Activated CD8-positive, alpha-beta T cell treated with anti-CD3 and anti-CD28 coated beads for 36 hours (primary cell): ENCODE measurements at regions not wholly inside any gene's neighbourhood (a gene's known extent, or its start where the extent isn't known, plus 50 kb on each side); places are given as distances from the start of the nearest gene placed in this dataset.

Experiments used
- ATAC-seq: fragments of 200-7000 bp; cut with Tn5 transposase; one replicate; pipeline ENCODE4 v1.10.0; 2021; ENCODE audit warnings: mild to moderate bottlenecking, moderate library complexity
- CTCF ChIA-PET: fragments of 350-600 bp; sonication (Branson Sonifier 250); formaldehyde crosslinking; loops from one replicate; lab custom pipeline; 2021; ENCODE audit warnings: antibody characterized with exemption; lab: Charles Lee
- POLR2A ChIA-PET: fragments of 350-600 bp; sonication (Branson Sonifier 250); formaldehyde crosslinking; loops from one replicate; lab custom pipeline; 2021; ENCODE audit warnings: antibody characterized with exemption; lab: Charles Lee
- DNase-seq: peaks from one replicate; pipeline ENCODE4 v3.0.0-alpha.2; 2020
- H3K27ac Mint-ChIP-seq: one replicate; pipeline ENCODE4 v1.8.0; 2021; ENCODE audit warnings: mild to moderate bottlenecking, mixed read lengths
- H3K27me3 Mint-ChIP-seq: one replicate; pipeline ENCODE4 v1.8.0; 2021; ENCODE audit warnings: mixed read lengths
- H3K36me3 Mint-ChIP-seq: one replicate; pipeline ENCODE4 v1.8.0; 2021; ENCODE audit warnings: low read depth, mixed read lengths
- H3K4me1 Mint-ChIP-seq: one replicate; pipeline ENCODE4 v1.8.0; 2021; ENCODE audit warnings: low read depth, mixed read lengths
- H3K4me3 Mint-ChIP-seq: one replicate; pipeline ENCODE4 v1.8.0; 2021; ENCODE audit warnings: mild to moderate bottlenecking, moderate library complexity, mixed read lengths
- H3K9me3 Mint-ChIP-seq: one replicate; pipeline ENCODE4 v1.8.0; 2021; ENCODE audit warnings: mixed read lengths
- intact Hi-C: fragments of 100-400 bp; cut with micrococcal nuclease; formaldehyde crosslinking; loops from one replicate; pipeline ENCODE4 v1.10.0; 2022
- TF ChIP-seq, protein P1 (sequence below): fragments of 200-600 bp; IDR thresholded peaks from one replicate; pipeline ENCODE4 v1.8.0; 2022; ENCODE audit warnings: antibody characterized with exemption, mild to moderate bottlenecking

GRCh38 chr2:35932276-35932963 lies 423.2 kb upstream of the CRIM1 start:
- no peaks in the 10 kb centered on the region for H3K4me1 Mint-ChIP-seq
- ChIA-PET POLR2A (no interaction called here), CTCF (interaction anchor here (0.9 kb wide), 1 partner anchor 40 kb away, joined by 3 read pairs; no protein-coding TSS in a partner anchor)
- DNase-seq = no peak
- TF ChIP-seq, protein P1, sequence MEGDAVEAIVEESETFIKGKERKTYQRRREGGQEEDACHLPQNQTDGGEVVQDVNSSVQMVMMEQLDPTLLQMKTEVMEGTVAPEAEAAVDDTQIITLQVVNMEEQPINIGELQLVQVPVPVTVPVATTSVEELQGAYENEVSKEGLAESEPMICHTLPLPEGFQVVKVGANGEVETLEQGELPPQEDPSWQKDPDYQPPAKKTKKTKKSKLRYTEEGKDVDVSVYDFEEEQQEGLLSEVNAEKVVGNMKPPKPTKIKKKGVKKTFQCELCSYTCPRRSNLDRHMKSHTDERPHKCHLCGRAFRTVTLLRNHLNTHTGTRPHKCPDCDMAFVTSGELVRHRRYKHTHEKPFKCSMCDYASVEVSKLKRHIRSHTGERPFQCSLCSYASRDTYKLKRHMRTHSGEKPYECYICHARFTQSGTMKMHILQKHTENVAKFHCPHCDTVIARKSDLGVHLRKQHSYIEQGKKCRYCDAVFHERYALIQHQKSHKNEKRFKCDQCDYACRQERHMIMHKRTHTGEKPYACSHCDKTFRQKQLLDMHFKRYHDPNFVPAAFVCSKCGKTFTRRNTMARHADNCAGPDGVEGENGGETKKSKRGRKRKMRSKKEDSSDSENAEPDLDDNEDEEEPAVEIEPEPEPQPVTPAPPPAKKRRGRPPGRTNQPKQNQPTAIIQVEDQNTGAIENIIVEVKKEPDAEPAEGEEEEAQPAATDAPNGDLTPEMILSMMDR = no peak
- intact Hi-C loops = no loop called here
- ATAC-seq = no peak
- no peak overlapping the region for H3K4me3 Mint-ChIP-seq
- H3K27ac Mint-ChIP-seq = no peak overlapping the region
- peaks cover 6% of the 10 kb centered on the region for H3K27me3 Mint-ChIP-seq
- no peaks in the 10 kb centered on the region for H3K36me3 Mint-ChIP-seq
- H3K9me3 Mint-ChIP-seq = no peaks in the 10 kb centered on the region

- ATAC-seq (no peak), DNase-seq (no peak)
- peaks cover 6% of the 10 kb centered on the region for H3K27me3 Mint-ChIP-seq
- no peaks in the 10 kb centered on the region for H3K36me3 Mint-ChIP-seq
- TF ChIP-seq, protein P1 = no peak
- no peaks in the 10 kb centered on the region for H3K9me3 Mint-ChIP-seq
- CTCF ChIA-PET = no interaction called here
- H3K27ac Mint-ChIP-seq = no peak overlapping the region
- H3K4me3 Mint-ChIP-seq = no peak overlapping the region
- POLR2A ChIA-PET = no interaction called here
- intact Hi-C loops = no loop called here
- no peaks in the 10 kb centered on the region for H3K4me1 Mint-ChIP-seq
Observed at GRCh38 chr2:35931626-35932025, 424.0 kb upstream of the CRIM1 start.

GRCh38 chr2:35931115-35931514 lies 424.5 kb upstream of the CRIM1 start:
- CTCF ChIA-PET = no interaction called here
- Mint-ChIP-seq H3K4me3 (no peak overlapping the region), H3K36me3 (no peaks in the 10 kb centered on the region), H3K27me3 (peaks cover 6% of the 10 kb centered on the region), H3K4me1 (no peaks in the 10 kb centered on the region), H3K27ac (no peak overlapping the region), H3K9me3 (no peaks in the 10 kb centered on the region)
- intact Hi-C loops = no loop called here
- TF ChIP-seq, protein P1 = no peak
- no peak for DNase-seq
- POLR2A ChIA-PET = no interaction called here
- ATAC-seq = no peak

DNA sequence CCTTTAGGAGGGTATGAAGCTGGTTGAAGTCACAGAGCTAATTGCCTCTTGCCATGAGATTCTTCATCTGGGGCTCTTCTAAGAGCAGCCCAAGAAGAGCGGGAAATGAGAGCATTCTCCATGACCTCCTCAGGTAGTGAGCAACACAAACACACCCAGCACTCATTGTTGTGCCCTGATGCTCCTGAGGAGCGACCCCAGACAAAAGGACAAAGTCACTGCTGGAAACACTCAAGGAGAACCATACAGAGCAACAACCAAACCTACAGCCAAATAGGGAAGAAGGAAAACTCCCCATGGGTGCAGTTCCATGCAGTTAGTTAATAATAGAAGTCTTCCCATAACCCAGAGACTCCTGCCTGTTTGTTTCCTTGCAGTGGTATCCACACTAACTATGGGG lies 426.0 kb upstream of the CRIM1 start:
- ChIA-PET POLR2A (no interaction called here), CTCF (interaction anchor here (0.9 kb wide), 1 partner anchor 20 kb away, joined by 3 read pairs; no protein-coding TSS in a partner anchor)
- Mint-ChIP-seq H3K27ac (no peak overlapping the region), H3K27me3 (peaks cover 2% of the 10 kb centered on the region), H3K36me3 (no peaks in the 10 kb centered on the region), H3K9me3 (no peaks in the 10 kb centered on the region), H3K4me3 (no peak overlapping the region), H3K4me1 (no peaks in the 10 kb centered on the region)
- no peak for ATAC-seq
- intact Hi-C loops = no loop called here
- TF ChIP-seq, protein P1 = no peak
- DNase-seq = no peak

- POLR2A ChIA-PET = no interaction called here
- CTCF ChIA-PET = no interaction called here
- intact Hi-C loops = no loop called here
- Mint-ChIP-seq H3K4me3 (no peak overlapping the region), H3K36me3 (no peaks in the 10 kb centered on the region), H3K4me1 (no peaks in the 10 kb centered on the region), H3K9me3 (no peaks in the 10 kb centered on the region), H3K27me3 (no peaks in the 10 kb centered on the region), H3K27ac (no peak overlapping the region)
- ATAC-seq = no peak
- TF ChIP-seq, protein P1 = no peak
- DNase-seq = no peak
Observed at GRCh38 chr2:35920061-35920460, 435.5 kb upstream of the CRIM1 start.
